GM12875 (cell line): ENCODE measurements at regions not wholly inside any gene's neighbourhood (a gene's known extent, or its start where the extent isn't known, plus 50 kb on each side); places are given as distances from the start of the nearest gene placed in this dataset.

Source experiments
- H3K4me3 ChIP-seq: one replicate; pipeline ENCODE4 v1.5.1; 2011; ENCODE audit warnings: low read depth, low read length, control low read depth
- CTCF ChIP-seq: IDR thresholded peaks from 2 replicates; pipeline ENCODE4 v1.5.1; 2011; ENCODE audit warnings: low read depth, mild to moderate bottlenecking, control low read depth, inconsistent platforms, low read length, moderate library complexity, borderline replicate concordance; ENCODE audit not compliant: insufficient read depth

- no peak overlapping the region for H3K4me3 ChIP-seq
- TF ChIP-seq CTCF: no peak
These were observed 76.0 kb upstream of the PRPS1L1 start for GRCh38 chr7:18103436-18104218.

- no peak for TF ChIP-seq CTCF
- no peak overlapping the region for H3K4me3 ChIP-seq
These were observed 82.1 kb upstream of the PRPS1L1 start for GRCh38 chr7:18109762-18110161.

GRCh38 chr7:18116661-18117060 is 89.0 kb upstream of the PRPS1L1 start:
- no peak for TF ChIP-seq CTCF
- no peak overlapping the region for H3K4me3 ChIP-seq

DNA sequence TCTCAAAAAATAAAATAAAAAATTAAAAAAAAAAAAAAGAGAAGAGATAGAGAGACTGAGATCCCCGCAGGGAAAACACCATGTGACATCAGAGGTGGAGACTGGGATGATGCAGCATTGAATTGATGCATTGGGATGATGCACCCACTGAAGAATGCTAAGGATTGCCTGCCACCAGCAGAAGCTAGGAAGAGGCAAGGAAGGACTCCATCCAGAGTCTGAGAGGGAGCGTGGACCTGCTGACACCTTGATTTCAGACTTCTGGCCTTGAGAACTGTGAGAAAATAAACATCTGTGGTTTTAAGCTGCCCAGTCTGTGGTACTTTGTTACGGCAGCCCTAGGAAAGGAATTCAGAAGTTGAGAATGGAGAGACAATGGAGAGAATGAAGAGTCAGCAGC is 89.8 kb upstream of the PRPS1L1 start:
- H3K4me3 ChIP-seq: no peak overlapping the region
- TF ChIP-seq CTCF: no peak

- no peak overlapping the region for H3K4me3 ChIP-seq
- no peak for TF ChIP-seq CTCF
These were observed 92.3 kb upstream of the PRPS1L1 start for GRCh38 chr7:18119985-18120384.

- no peak for TF ChIP-seq CTCF
- H3K4me3 ChIP-seq: no peak overlapping the region
These were observed 96.0 kb upstream of the PRPS1L1 start for GRCh38 chr7:18123508-18124239.

GRCh38 chr7:18125476-18125875 is 97.8 kb upstream of the PRPS1L1 start:
- no peak overlapping the region for H3K4me3 ChIP-seq
- TF ChIP-seq CTCF: no peak
